Stomach smooth muscle (tissue), 2 donors: ENCODE measurements at regions not wholly inside any gene's neighbourhood (a gene's known extent, or its start where the extent isn't known, plus 50 kb on each side); places are given as distances from the start of the nearest gene placed in this dataset.

Experiments
- H3K27ac ChIP-seq: one replicate; pipeline ENCODE4 v1.7.0; 2013; ENCODE audit warnings: mild to moderate bottlenecking, low read length, inconsistent platforms
- H3K27me3 ChIP-seq, 2 donors: one replicate each; pipeline ENCODE4 v1.7.0; 2013; ENCODE audit warnings: low read length in 2 of 2; ENCODE audit not compliant: insufficient read depth in 2 of 2, control insufficient read depth in 1 of 2
- H3K36me3 ChIP-seq, 2 donors: one replicate each; pipeline ENCODE4 v1.7.0; 2013; ENCODE audit warnings: low read length in 2 of 2; ENCODE audit not compliant: control insufficient read depth in 2 of 2, insufficient read depth in 2 of 2
- H3K4me1 ChIP-seq: one replicate; pipeline ENCODE4 v1.7.0; 2013; ENCODE audit warnings: low read length; ENCODE audit not compliant: control insufficient read depth, insufficient read depth
- H3K4me3 ChIP-seq, 2 donors: one replicate each; pipeline ENCODE4 v1.7.0; 2013; ENCODE audit warnings: low read length in 2 of 2
- H3K9ac ChIP-seq, 2 donors: one replicate each; pipeline ENCODE4 v1.7.0; 2013; ENCODE audit warnings: low read length in 2 of 2, mild to moderate bottlenecking in 1 of 2
- H3K9me3 ChIP-seq, 2 donors: one replicate each; pipeline ENCODE4 v1.7.0; 2013; ENCODE audit warnings: low read length in 2 of 2; ENCODE audit not compliant: control insufficient read depth in 2 of 2
- donor health status: healthy.
- donor health status: Pancreatic carcinoma.

GRCh38 chr2:22786817-22787216 is 598.2 kb upstream of the KLHL29 start:
- Histone ChIP-seq H3K4me1 (no peaks in the 10 kb centered on the region), H3K9ac (no peak overlapping the region), H3K9me3 (no peaks in the 10 kb centered on the region), H3K36me3 (no peaks in the 10 kb centered on the region), H3K27me3 (no peaks in the 10 kb centered on the region), H3K27ac (no peak overlapping the region), H3K4me3 (no peak overlapping the region)

GRCh38 chr2:22787745-22788144 is 597.2 kb upstream of the KLHL29 start:
- no peaks in the 10 kb centered on the region for H3K9me3 ChIP-seq
- no peaks in the 10 kb centered on the region for H3K27me3 ChIP-seq
- no peak overlapping the region for H3K9ac ChIP-seq
- no peaks in the 10 kb centered on the region for H3K36me3 ChIP-seq
- H3K27ac ChIP-seq: no peak overlapping the region
- no peaks in the 10 kb centered on the region for H3K4me1 ChIP-seq
- no peak overlapping the region for H3K4me3 ChIP-seq

GRCh38 chr2:22788749-22789327 is 596.1 kb upstream of the KLHL29 start:
- no peaks in the 10 kb centered on the region for H3K4me1 ChIP-seq
- H3K9ac ChIP-seq: no peak overlapping the region
- no peaks in the 10 kb centered on the region for H3K36me3 ChIP-seq
- H3K27me3 ChIP-seq: no peaks in the 10 kb centered on the region
- H3K27ac ChIP-seq: no peak overlapping the region
- H3K9me3 ChIP-seq: no peaks in the 10 kb centered on the region
- no peak overlapping the region for H3K4me3 ChIP-seq

DNA sequence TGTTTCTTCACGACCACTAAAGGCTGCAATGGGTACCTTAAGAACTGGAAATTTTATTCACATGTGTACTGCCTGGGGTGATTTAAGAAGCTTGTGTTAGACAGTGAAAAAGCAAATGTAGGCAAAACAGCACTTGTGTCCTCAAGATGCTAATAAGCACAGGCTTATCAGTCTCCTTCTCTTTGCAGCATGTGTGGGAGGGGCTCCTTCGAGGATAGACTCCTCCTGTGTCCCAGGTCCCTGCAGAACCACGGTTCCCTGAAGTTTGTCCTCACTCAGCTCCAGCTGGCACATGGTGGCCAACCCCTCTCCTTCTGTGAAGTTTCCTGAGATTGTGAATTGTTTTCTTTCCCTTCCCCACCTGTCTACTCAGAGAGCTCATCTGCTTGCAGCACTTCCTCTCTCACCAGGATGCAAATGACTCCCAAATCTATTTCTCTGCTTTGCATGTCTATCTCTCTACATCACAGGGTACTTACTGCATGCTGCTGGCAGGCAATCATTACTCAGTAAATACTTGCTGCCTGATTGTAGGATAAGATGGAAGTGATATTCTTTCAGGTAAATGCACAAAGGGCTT is 589.6 kb upstream of the KLHL29 start:
- H3K9ac ChIP-seq: no peak overlapping the region
- no peaks in the 10 kb centered on the region for H3K36me3 ChIP-seq
- no peaks in the 10 kb centered on the region for H3K4me1 ChIP-seq
- H3K4me3 ChIP-seq: no peak overlapping the region
- no peak overlapping the region for H3K27ac ChIP-seq
- no peaks in the 10 kb centered on the region for H3K9me3 ChIP-seq
- no peaks in the 10 kb centered on the region for H3K27me3 ChIP-seq

GRCh38 chr2:22798386-22798785 is 586.6 kb upstream of the KLHL29 start:
- no peak overlapping the region for H3K9ac ChIP-seq
- no peak overlapping the region for H3K4me3 ChIP-seq
- H3K27ac ChIP-seq: no peak overlapping the region
- H3K36me3 ChIP-seq: no peaks in the 10 kb centered on the region
- H3K4me1 ChIP-seq: no peaks in the 10 kb centered on the region
- no peaks in the 10 kb centered on the region for H3K27me3 ChIP-seq
- no peaks in the 10 kb centered on the region for H3K9me3 ChIP-seq

GRCh38 chr2:22800412-22800811 is 584.6 kb upstream of the KLHL29 start:
- peaks cover 0 to 1% of the 10 kb centered on the region in 2 donors for H3K9me3 ChIP-seq
- no peaks in the 10 kb centered on the region for H3K4me1 ChIP-seq
- H3K4me3 ChIP-seq: no peak overlapping the region
- H3K9ac ChIP-seq: no peak overlapping the region
- no peaks in the 10 kb centered on the region for H3K27me3 ChIP-seq
- H3K36me3 ChIP-seq: no peaks in the 10 kb centered on the region
- no peak overlapping the region for H3K27ac ChIP-seq

GRCh38 chr2:22801071-22801470 is 583.9 kb upstream of the KLHL29 start:
- H3K4me1 ChIP-seq: no peaks in the 10 kb centered on the region
- H3K27me3 ChIP-seq: no peaks in the 10 kb centered on the region
- no peaks in the 10 kb centered on the region for H3K36me3 ChIP-seq
- peaks cover 0 to 6% of the 10 kb centered on the region in 2 donors for H3K9me3 ChIP-seq
- H3K9ac ChIP-seq: no peak overlapping the region
- H3K4me3 ChIP-seq: no peak overlapping the region
- no peak overlapping the region for H3K27ac ChIP-seq

DNA sequence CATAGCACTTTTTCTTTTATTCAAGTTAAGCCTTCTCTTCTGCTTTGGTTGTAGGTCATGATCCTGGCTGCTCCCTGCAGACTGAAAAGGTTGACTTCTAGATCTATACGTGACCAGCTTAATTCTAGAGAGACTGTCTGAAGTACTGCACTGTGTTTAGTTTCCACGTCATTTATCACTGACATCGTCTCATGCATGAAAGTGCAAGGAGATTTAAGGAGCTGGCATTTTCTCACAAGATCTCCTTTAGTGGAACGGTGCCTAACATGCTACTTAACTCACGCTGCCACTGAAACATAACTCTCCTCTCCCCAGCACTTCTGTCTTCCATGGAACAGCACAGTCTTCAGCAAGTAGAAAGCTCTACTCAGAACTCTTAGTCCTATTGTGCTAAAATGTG is 583.0 kb upstream of the KLHL29 start:
- Histone ChIP-seq H3K27ac (no peak overlapping the region), H3K9me3 (peaks cover 0 to 6% of the 10 kb centered on the region in 2 donors), H3K27me3 (no peaks in the 10 kb centered on the region), H3K36me3 (no peaks in the 10 kb centered on the region), H3K9ac (no peak overlapping the region), H3K4me3 (no peak overlapping the region), H3K4me1 (no peaks in the 10 kb centered on the region)

- Histone ChIP-seq H3K9me3 (peaks cover 3 to 6% of the 10 kb centered on the region in 2 donors), H3K27me3 (no peaks in the 10 kb centered on the region), H3K36me3 (no peaks in the 10 kb centered on the region), H3K4me3 (no peak overlapping the region), H3K27ac (no peak overlapping the region), H3K9ac (no peak overlapping the region), H3K4me1 (no peaks in the 10 kb centered on the region)
Observed at GRCh38 chr2:22807872-22808271, 577.1 kb upstream of the KLHL29 start.

DNA sequence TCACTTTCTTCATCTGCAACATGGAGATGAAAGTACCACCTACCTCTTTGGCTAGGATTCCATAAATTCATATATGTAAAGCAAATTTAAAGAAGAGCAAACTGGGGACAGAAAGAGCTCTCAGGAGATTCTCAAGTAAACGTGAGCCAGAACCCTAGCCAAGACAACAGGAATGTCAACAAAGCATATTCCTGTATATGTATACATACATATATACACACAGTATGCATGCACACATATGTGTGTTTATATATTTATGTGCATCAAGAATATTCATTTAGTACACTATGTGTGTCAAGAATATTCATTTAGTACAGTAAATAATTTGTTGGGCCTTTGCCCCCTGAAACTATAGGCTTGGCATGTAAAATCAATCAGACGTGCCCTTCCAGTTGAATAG is 574.4 kb upstream of the KLHL29 start:
- Histone ChIP-seq H3K4me3 (no peak overlapping the region), H3K36me3 (no peaks in the 10 kb centered on the region), H3K9ac (no peak overlapping the region), H3K27me3 (no peaks in the 10 kb centered on the region), H3K4me1 (no peaks in the 10 kb centered on the region), H3K27ac (no peak overlapping the region), H3K9me3 (peaks cover 3% of the 10 kb centered on the region in 2 donors)

DNA sequence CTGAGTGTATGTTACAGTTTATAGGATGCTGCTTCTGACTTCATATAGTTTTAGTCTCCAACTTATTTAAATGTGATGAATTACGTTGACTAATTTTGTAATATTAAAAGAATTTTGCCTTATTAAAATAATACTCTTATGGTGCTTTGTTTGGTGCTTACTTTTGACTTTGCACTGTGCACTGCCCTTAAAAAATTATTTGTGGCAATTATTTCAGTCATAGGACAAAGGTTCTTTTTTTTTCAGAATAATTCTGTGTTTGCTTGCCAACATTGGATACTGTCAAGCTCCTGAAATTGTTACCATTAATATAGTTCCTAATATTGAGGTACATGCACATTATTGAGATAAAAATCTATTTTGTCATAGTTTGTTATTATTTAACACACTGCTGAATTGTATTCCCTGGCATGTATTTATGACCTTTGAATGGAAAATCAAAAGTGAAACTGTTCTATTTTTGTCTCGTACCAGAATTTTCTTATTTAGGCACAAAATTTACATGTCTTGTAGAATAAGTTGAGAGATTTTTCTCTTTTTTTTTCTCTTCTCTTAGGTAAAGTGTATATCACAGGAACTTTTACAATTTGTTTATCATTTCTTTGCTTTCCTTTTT is 572.8 kb upstream of the KLHL29 start:
- H3K4me1 ChIP-seq: no peaks in the 10 kb centered on the region
- no peak overlapping the region for H3K27ac ChIP-seq
- no peak overlapping the region for H3K9ac ChIP-seq
- peaks cover 0 to 3% of the 10 kb centered on the region in 2 donors for H3K9me3 ChIP-seq
- H3K4me3 ChIP-seq: no peak overlapping the region
- H3K36me3 ChIP-seq: no peaks in the 10 kb centered on the region
- no peaks in the 10 kb centered on the region for H3K27me3 ChIP-seq
